ENCODE measurements at regions not wholly inside any gene's neighbourhood (a gene's known extent, or its start where the extent isn't known, plus 50 kb on each side); places are given as distances from the start of the nearest gene placed in this dataset.

DNA sequence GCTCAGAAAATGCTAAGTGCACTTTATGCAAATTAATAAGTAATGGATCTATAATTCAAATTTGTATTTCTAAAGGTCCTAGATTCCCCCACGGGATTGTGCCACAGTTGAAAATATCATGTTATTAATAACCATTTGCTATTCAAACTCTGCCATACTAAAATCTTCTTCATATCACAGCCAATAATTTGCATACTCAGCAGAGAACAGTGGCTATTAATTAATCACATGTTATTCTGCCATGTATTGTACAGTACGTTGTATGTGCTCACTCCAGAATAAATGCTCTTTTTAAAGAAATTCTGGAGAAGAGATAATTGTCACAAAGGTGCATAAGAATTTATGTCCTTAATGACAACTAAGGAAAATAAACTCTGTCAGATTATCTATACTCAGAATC, 184.9 kb upstream of the LUZP2 start:
- no peak for DNase-seq

DNA sequence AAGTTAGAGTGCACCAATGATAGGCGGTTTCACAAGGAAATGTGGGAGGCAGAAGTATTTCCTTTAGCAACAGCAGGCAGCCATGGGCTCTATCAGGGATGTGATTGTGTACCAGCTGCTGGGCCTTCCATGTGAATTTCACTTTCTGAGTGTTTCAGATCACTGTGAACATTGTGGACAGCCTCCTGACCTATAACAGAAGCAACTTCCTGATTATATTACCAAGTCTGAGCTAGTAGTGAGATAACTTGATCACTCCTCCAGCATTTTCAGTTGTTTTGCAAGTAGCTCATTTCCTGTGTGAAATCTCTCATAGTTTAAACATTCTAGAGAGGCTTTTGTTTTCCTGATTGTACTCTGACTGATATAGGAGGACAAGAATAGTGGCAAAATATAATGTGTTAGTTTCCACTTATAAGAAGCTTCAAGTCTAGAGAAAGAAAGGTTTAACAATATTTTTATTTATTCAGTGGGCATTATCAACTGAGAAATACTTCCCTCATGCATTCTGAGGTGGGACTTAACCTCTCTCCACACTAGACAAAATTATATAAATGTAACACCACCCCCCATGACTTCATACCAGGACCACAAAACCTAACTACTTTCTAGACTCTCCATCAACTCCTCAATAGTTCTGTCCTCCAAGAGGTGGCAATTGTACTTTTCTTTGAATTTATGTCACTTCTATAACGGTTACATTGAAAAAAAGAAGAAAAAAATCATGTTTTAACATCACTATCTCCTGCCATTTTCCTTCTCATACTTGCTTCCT, 184.2 kb upstream of the LUZP2 start:
- no peak for DNase-seq

DNA sequence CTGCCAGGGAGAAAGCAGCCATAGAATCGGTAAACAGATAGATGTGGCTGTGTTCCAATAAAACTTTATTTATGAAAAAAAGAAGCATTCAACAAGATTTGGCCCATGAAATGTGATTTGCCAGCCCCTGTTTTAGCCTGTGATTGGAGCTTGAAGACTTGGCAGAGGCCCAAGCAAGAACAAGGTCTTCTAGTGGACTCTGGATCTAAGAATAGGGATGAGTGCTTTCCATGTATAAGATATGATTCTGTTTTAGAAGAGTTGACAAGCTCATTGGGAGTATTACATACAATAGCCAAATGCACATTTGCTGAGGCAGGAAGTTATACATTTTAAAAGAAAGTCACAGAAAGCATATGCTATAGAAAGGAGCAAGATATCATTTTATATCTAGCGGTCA, 175.6 kb upstream of the LUZP2 start:
- no peak for DNase-seq

DNA sequence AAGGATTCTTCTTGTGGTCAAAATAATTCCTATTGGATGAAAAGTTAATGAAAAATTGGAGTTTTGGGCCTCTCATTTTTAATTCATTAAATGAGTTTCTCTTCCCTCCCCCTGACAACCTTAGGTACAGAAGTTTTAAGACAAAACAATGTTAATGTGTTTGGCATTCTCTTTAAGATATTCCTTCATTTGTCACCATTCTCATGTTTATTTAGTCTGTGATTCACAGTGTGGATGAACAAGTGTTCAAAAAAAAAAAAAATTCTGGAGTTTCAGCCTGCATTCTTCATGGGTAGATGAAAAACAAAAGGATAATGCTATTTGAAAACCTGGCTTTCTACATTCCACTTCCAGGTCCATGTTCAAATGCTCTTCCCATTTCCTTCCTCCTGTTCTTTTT, 172.6 kb upstream of the LUZP2 start:
- DNase-seq: no peak

DNA sequence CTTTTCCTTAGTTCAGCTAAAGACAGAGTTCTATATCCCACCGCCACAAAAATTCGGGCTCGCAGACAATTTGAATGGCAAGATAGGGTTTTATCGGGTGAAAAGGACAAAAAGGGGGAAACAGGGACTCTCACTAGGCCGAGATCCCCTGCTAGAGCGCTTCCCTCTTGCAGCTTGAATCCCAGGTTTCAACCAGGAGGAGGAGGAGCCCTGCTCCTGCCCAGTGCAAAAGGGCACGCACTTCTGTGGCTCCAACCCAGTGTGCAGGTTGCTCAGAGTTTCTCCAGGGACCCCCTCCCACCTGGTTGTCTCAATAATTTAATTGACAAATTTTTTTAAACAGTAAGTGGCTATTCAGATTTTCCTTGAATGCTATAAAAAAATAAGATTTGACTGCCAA, 152.6 kb upstream of the LUZP2 start:
- DNase-seq: no peak

DNA sequence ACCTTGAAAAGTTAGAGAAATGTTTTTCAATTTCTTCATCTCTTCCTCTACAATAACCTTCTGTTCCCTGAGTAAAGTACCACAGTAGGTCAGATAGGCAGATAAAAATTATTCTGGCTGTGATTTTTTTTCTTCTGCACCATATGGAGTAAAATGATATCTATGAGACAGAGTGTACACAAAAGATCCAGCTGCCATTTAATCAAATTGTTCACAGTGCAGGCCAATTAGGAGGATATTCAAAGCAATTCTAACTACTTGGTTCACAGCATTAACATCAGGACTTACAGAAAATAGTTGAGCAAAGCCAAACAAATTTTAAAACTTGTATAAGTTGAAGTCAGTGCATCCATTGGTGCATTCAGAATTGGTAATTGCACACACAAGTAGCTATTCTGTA, 147.9 kb upstream of the LUZP2 start:
- DNase-seq: no peak

DNA sequence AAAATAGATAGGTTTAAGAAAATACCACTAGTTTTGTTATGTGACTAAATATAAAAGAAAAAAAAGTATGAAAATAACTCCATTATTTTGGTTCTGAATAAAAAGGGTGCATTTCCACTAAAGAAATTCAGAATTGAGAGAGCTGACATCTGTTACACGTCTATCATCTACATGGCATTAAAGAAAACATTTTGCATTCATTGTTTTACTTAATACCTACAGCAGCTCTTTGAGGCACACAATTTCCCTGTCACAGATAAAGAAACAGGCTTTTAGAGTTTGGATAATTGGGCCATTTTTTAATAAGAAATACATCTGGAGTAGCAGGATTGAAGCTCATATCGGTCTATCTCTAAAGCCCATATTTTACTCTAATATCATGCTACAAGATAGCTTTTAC, 145.7 kb upstream of the LUZP2 start:
- no peak for DNase-seq

DNA sequence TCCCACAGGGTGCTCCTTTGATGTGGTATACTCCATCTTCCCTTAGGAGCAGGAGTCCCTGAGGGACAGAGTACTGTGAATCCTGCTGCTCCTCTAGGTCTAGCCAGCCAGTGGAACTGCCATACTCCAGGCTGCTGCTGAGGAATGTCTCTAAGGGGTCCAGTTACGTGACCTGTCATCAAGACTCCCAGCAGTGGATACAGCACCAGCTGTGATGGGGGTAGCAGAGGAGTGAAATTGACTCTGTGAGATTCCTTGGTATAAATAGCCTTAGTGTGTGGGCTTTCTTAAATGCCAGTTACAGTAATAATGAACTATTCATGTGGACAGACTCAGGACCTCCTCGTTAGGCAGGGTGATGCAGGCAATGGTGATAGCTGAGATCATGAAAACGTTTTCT, 140.4 kb upstream of the LUZP2 start:
- peak; percentile 27 for DNase-seq

DNA sequence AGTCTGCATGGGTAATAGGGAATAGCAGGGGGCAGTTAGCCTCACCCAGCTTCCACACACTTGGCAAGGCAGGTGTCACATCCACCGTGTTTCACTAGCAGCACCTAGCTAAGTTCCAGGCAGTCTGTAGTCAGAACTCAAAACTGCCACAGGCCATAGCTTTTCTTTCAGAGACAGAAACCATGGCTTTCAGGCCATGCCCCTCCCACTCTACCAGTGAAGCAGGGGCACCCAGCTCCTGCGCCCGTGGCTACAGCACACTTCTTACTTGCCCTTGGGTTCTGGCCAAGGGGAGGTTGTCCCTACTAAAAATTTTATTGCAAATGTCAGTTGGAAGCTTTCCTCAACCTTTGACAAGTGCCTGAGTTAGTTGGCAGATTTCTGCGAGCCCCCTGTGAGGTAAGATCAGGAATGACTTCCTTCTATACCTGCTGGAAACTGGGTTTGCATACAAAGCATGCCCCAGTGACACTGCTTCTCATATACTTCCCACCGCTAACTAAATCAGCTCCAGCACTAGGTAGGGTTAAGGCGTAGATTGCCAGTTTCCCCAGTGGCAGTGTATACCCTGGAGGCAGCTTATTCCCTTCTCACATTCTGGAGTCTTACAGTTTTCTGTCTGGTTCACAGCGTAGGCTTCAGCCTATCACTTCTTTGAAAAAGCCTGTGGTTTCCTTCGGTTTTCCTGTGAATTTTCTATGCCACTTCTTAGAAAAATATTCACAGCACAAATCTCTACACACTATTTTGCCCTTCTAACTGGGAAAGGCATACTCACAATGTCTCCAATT, 139.0 kb upstream of the LUZP2 start:
- DNase-seq: no peak

DNA sequence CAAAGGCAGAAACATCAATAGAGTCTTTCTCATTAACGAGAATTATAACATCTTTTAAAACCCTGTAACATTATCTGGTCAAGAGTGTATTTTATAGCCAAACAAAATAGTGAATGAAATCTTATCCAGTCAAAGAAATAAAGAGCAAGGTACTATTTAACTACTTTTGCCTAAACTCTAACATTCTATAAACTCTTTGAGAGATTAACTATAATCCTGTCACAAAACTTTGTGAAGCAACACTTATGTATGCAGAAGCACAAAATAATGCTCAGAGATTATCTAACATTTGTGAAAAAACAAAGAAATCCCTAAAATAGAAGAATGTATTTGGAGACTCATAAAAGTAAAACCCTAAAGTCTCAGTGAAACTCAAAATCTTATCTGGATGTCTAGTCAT, 124.4 kb upstream of the LUZP2 start:
- DNase-seq: no peak

DNA sequence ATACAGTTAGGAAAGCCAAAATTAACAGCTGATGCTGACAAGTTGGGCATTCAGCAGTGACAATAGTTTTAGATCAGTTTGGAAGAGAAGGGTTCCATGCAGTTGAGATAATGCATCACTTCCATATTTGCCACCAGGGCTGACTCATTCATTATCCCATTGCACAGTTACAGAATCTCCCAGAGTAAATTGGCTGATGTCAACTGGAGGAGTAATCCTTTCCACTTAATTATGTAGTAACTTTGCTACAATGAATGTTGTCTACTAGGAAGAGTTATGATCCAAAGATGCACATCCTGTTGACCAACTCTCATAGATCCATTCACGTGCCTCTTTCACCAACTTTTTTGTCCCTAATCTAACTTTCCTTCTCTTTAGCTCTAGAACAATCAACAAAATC, 123.3 kb upstream of the LUZP2 start:
- no peak for DNase-seq

DNA sequence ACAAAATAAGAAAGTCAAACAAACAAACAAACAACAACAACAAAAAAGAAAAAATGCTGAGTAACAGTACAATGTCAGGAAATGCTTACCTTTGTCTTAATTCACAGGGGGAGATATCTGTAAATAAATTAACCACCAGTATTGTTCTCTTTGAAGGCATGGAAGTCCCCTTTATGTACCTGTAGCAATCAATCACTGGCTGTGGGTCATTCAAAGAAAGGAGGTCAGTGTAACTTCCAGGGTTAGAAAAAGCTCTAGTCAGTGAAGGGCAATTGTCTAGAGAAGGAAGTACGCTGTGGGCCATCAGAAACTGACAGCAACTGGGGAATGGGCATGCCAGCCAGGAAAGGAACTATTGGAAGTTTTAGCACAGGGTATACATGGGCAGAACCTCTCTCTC, 121.5 kb upstream of the LUZP2 start:
- no peak for DNase-seq

DNA sequence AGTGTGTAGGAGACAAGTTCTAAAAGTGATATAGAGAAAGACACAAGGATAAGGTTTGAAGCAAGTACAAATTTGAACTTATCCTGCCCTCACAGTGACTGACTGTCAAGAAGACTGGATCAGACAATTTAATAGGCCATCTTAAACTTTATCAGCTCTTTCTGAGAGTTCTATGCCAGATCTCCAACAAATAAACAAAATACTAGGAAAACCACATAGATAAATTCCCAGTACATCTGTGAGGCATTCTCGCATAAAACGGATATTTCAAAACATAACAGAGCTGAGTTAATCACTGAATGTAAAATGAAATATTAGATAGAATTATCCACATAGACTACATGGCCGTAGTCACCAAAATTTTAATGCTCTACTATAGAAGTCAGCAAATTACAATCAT, 120.9 kb upstream of the LUZP2 start:
- no peak for DNase-seq

DNA sequence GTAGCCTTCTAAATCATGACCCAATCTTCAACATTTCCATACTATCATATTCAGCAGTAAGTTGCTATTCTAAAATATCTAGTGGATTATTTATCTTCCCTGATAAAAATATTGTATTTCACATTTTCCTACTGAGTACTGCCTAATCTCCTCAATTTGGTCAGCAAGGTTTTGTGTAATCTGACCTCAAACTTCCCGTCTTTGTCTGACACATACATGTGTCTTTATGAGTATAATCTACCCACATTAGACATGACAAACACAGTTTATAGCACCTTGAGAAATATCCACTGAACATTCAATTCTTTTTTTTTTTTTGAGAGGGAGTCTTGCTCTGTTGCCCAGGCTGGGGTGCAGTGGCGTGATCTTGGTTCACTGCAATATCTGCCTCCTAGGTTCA, 113.7 kb upstream of the LUZP2 start:
- no peak for DNase-seq

DNA sequence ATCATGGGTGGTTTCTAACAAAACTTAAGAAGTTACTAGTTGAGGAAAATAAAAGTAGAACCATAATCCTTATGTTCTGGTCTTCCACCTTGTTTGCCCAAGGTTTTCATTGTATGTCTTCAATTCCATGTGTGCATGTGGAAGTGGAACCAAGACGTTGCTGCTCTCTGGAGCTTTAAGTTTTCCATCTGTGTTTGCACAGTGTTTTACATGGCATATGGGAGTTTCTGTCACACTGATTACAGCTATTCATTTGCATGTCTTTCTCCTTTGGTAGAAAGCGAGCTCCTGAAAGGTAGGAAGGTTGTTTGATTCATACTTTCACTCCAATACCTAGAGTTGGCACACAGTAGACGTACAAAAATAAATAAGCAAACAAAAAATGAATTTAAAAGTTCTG, 112.6 kb upstream of the LUZP2 start:
- DNase-seq: no peak

DNA sequence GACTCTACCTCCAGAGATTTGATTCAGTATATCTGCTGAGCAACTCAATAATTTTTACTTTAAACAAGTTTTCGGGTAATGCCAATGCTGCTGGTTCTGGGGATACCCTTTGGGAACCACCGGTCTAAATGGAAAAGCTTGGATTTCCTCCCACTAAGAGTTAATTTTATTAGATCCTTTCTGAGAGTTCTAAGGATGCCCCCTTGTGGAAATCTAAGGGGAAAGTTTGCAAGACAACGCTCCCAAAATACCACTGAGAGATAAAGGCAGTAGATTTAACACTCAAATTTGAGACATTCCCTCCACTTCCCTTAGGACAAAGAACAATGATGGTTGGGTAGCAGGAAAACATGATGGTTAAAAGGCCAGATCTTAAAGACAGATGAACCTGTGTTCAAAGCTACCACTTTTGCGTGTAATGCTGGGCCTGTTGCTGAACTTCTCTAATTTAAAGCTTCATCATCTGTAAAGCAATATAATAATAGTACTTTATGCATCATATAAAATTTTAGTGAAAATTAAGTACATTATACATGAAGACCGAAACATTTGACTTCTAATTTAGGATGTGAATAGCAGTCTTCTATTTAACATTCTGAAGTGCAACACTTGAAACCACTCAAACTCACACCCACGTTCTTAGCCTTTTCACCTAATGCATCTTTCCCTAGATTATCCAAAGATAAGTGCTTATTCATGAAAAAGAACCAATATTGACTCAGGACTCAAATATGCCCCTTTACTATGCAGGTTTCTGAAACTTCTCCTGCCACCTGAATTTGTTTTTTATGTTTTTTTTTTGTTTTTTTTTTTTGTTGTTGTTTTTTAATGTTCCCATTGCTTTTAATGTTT, 110.1 kb upstream of the LUZP2 start:
- DNase-seq: no peak

DNA sequence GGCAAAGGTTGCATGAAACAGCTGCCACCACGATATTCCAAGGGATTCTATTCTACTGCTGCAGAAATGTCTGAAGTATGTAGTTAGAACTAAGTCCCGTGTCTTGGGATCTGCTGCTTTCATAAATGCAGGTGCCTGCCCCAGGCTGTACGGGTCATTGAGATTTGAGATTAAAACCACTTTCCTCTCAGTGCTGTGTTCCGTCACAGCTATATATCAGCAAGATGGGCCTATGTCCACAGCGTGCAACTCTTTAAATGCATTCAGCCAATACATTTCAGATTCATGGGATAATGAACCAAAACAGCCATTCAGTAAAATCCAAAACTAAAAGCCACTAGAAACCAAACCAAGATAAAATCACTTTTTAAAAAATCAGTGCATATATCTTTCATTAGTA, 107.3 kb upstream of the LUZP2 start:
- DNase-seq: no peak

DNA sequence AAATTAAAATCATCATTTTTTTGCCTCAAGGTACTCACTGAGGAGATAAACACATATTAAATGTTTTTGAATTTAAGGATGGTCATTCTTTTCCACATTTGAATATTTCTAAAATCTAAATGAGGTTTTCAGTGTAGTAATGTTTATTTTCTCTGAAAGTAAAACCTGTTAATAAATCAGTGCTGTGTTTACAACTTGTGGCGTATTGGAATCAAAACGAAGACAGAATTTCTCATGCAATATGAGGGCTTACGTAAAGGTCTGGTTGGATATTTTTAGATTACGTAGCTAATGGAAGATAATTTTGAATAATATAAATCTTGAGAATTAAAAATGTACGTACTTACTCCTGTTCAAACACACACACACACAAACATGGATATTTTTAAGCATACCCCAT, 106.8 kb upstream of the LUZP2 start:
- DNase-seq: no peak

DNA sequence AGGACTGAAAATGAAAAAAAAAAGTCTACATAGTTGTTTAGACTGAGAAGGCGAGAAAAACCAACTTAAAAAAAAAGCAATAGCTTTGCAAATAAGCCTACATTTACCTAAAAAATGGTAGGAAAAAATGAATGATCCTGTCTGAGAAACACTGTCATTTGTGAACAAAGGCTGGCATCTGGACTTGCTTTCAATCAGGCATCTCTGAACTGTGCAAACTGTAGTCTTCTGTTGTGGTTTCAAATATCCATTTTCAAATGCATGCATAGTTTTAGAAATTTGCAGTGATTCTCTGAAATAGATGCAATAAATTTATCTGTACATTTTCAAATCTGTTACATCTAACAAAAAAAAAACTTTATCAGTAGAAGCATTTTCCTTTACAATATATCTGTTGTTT, 106.1 kb upstream of the LUZP2 start:
- no peak for DNase-seq

DNA sequence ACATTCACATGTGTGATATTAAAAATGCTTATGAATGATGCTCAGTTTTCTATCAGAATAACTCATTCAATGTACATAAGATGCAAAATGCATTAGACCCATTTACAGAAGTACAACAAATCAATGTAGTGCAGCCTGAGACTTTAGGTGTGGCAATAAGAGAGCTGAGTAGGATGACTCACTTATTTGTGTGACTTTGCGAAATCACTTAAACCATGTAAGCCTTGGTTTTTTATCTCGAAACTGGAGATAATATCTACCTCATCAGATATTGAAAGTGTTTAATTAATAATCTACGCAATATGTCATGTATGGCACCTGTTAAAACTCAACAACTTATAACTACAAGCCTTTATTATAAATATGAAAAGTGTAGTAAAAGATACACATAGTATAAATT, 105.7 kb upstream of the LUZP2 start:
- DNase-seq: no peak

DNA sequence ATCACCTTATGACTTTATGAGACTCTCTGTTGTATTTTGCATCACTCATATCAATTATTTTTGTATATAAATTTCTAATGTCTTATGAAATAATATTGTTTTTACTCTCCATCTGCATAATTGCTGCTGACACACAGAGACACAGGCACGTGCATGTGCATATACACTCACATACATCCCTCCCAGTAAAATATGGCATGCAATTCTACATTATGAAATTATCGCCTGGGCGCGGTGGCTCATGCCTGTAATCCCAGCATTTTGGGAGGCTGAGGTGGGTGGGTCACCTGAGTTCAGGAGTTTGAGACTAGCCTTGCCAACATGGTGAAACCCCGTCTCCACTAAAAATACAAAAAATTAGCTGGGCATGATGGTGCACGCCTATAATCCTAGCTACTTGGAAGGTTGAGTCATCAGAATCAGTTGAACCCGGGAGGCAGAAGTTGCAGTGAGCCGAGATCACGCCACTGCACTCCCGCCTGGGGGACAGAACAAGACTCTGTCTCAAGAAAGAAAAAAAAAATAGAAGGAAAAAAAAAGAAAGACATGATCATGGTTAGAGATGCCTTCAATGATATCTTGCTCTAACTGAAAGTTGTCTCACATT, 96.7 kb upstream of the LUZP2 start:
- no peak for DNase-seq

DNA sequence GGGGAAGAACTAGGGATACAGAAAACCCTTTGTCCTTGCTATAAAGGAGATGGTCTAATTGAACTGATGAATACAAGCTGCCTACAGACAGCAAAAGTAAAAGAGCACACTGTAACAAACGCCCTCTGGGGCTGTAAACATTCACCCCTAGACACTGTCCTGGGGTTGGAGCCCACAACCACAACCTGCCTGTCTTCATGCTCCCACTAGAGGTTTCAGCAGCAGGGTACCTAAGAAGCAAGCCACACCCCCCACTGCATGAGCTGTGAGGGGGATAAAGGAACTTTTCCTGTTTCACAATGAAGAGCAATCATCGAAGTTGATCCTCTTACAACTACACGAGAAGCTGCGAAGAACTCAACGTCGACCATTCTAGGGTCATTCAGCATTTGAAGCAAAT, 90.5 kb upstream of the LUZP2 start:
- DNase-seq: no peak

DNA sequence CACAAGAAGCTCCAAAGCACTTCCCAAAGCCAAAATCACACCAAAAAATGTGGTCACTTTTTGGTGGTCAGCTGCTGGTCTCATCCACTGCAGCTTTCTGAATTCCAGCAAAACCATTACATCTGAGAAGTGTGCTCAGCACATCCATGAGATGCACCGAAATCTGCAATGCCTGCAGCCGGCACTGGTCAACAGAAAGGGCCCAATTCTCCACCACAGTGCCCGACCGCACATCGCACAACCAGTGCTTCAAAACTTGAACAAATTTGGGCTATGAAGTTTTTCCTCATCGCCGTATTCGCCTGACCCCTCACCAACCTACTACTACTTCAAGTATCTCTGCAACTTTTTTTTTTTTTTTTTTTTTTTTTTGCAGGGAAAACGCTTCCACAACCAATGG, 89.9 kb upstream of the LUZP2 start:
- DNase-seq: no peak
